ENCODE measurements at regions not wholly inside any gene's neighbourhood (a gene's known extent, or its start where the extent isn't known, plus 50 kb on each side); places are given as distances from the start of the nearest gene placed in this dataset.
"Not testable (repeated sequence)": the region's sequence is repeated elsewhere in the genome, so short reads cannot be mapped to it uniquely, and the experiment has no call there.

- no peak for DNase-seq
Observed at GRCh38 chr13:85186356-85187045, 612.7 kb downstream of the SLITRK6 start.

- no peak for DNase-seq
Observed at GRCh38 chr13:85174291-85174690, 624.9 kb downstream of the SLITRK6 start.

GRCh38 chr13:85170372-85170771 is 628.8 kb downstream of the SLITRK6 start:
- no peak for DNase-seq

GRCh38 chr13:85166891-85167290 is 632.3 kb downstream of the SLITRK6 start:
- no peak for DNase-seq

- no peak for DNase-seq
Observed at GRCh38 chr13:85163063-85163462, 636.2 kb downstream of the SLITRK6 start.

GRCh38 chr13:85148009-85148408 is 651.2 kb downstream of the SLITRK6 start:
- DNase-seq, result no peak

GRCh38 chr13:85142351-85142927 is 656.8 kb downstream of the SLITRK6 start:
- no peak for DNase-seq

GRCh38 chr13:85141401-85141800 is 657.8 kb downstream of the SLITRK6 start:
- DNase-seq, result no peak

- DNase-seq, result no peak
Observed at GRCh38 chr13:85140192-85140591, 659.0 kb downstream of the SLITRK6 start.

GRCh38 chr13:85137516-85137915 is 661.7 kb downstream of the SLITRK6 start:
- DNase-seq, result no peak

GRCh38 chr13:85132986-85133385 is 666.2 kb downstream of the SLITRK6 start:
- DNase-seq, result no peak

GRCh38 chr13:85123501-85123900 is 675.7 kb downstream of the SLITRK6 start:
- DNase-seq, result not testable (repeated sequence)

- no peak for DNase-seq
Observed at GRCh38 chr13:85108356-85108755, 690.9 kb downstream of the SLITRK6 start.

- no peak for DNase-seq
Observed at GRCh38 chr13:85099245-85099644, 700.0 kb downstream of the SLITRK6 start.

GRCh38 chr13:85095418-85096272 is 703.6 kb downstream of the SLITRK6 start:
- no peak for DNase-seq

- no peak for DNase-seq
Observed at GRCh38 chr13:85093808-85094207, 705.4 kb downstream of the SLITRK6 start.

- DNase-seq, result no peak
Observed at GRCh38 chr13:85091631-85092234, 707.5 kb downstream of the SLITRK6 start.

GRCh38 chr13:85089186-85089585 is 710.0 kb downstream of the SLITRK6 start:
- DNase-seq, result no peak

GRCh38 chr13:85080691-85081090 is 718.5 kb downstream of the SLITRK6 start:
- DNase-seq, result no peak

GRCh38 chr13:85076343-85076742 is 722.9 kb downstream of the SLITRK6 start:
- DNase-seq, result no peak

GRCh38 chr13:85074543-85075313 is 724.5 kb downstream of the SLITRK6 start:
- DNase-seq, result no peak

GRCh38 chr13:85068231-85068630 is 731.0 kb downstream of the SLITRK6 start:
- no peak for DNase-seq

GRCh38 chr13:85040215-85040614 is 759.0 kb downstream of the SLITRK6 start:
- DNase-seq, result no peak
